AG04449 (cell line): ENCODE measurements at regions not wholly inside any gene's neighbourhood (a gene's known extent, or its start where the extent isn't known, plus 50 kb on each side); places are given as distances from the start of the nearest gene placed in this dataset.

Experiments
- CTCF ChIA-PET: fragments of 350-600 bp; formaldehyde crosslinking; extraction: SDS; loops from one replicate; lab custom pipeline; 2021; ENCODE audit warnings: antibody characterized with exemption; lab: Yijun Ruan, JAX
- POLR2A ChIA-PET: fragments of 400-600, 350-600 bp; formaldehyde crosslinking; extraction: SDS; loops from one replicate; lab custom pipeline; 2020; ENCODE audit warnings: antibody characterized with exemption, inconsistent platforms; lab: Yijun Ruan, JAX
- DNase-seq: peaks from one replicate; pipeline ENCODE4 v3.0.0-alpha.2; 2010; ENCODE audit warnings: low read depth, low spot score
- H3K4me3 ChIP-seq: 2 replicates; pipeline ENCODE4 v1.5.1; 2011; ENCODE audit warnings: low read depth, mild to moderate bottlenecking, control low read depth, low read length
- TF ChIP-seq, protein P1 (sequence below): IDR thresholded peaks from one replicate; pipeline ENCODE4 v1.5.1; 2011; ENCODE audit warnings: mild to moderate bottlenecking, moderate library complexity, low read length, control low read depth, inconsistent platforms; ENCODE audit not compliant: insufficient read depth; ENCODE audit errors: missing control alignments

DNA sequence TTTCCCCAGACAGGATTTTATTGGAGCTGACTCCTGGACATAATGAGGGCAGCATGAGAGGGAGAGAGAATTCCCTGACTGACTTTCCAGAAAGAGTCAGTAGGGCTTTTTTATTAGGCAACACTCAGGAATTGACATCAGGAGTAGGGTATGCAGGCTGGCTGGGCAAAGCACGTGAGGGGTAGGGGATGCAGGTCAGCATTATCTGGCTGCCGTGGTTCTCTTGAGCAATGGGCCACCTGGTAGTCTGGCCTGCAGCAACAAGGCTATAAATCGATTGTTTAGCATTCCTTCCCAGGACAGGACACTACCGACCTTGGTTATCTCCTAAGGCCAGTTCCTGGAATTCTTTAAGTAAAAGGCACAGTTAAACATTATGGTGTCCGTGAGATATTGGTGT lies 160.8 kb upstream of the AGAP1 start:
- ChIA-PET POLR2A (no interaction called here), CTCF (no interaction called here)
- TF ChIP-seq, protein P1, sequence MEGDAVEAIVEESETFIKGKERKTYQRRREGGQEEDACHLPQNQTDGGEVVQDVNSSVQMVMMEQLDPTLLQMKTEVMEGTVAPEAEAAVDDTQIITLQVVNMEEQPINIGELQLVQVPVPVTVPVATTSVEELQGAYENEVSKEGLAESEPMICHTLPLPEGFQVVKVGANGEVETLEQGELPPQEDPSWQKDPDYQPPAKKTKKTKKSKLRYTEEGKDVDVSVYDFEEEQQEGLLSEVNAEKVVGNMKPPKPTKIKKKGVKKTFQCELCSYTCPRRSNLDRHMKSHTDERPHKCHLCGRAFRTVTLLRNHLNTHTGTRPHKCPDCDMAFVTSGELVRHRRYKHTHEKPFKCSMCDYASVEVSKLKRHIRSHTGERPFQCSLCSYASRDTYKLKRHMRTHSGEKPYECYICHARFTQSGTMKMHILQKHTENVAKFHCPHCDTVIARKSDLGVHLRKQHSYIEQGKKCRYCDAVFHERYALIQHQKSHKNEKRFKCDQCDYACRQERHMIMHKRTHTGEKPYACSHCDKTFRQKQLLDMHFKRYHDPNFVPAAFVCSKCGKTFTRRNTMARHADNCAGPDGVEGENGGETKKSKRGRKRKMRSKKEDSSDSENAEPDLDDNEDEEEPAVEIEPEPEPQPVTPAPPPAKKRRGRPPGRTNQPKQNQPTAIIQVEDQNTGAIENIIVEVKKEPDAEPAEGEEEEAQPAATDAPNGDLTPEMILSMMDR: no peak
- no peak overlapping the region for H3K4me3 ChIP-seq
- no peak for DNase-seq

DNA sequence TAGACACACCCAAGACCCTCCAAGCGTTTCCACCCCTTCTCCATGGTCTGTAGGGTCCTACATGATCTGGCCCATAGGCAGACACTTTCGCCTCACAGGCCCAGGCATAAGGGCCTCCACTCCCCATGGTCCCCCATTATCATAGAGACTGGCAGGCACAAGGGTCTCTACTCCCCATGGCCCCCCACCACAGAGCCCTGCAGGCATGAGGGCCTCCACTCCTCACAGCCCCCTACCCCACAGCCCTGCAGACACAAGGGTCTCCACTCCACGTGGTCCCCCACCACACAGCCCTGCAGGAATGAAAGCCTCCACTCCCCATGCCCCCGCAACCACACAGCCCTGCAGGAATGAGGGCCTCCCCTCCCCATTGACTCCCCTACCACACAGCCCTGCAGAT lies 159.7 kb upstream of the AGAP1 start:
- H3K4me3 ChIP-seq: no peak overlapping the region
- ChIA-PET CTCF (no interaction called here), POLR2A (no interaction called here)
- DNase-seq: no peak
- TF ChIP-seq, protein P1: no peak

DNA sequence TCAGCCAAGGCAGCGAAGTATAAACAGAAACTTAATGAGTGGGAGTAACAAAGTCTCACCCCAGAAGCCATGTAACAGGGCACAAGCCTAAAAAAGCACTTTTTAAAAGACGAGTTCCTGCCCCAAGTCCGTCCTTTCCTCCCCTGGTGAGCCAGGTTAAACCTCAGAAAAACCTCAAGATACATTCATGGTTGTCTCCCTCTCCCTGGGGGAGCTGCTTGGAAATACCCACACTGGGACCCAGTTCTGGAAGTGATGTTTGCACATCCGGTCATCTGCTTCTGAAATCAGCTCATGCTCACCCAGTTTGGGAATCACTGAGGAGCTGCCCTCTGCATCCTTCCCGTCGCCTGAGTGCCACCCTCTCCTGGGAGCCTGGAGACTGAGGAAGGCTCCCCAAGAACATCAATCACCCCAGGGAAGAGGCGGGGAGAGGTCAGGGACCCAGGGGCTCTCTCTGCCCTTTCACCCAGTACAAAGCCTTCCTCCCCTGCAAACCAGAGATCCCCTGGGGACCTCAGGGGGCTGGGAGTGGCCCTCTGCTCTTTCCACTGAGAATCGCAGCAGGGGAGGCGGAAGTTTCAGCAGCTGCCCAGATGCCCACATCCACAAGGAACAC lies 150.6 kb upstream of the AGAP1 start:
- no peak for DNase-seq
- TF ChIP-seq, protein P1: no peak
- no peak overlapping the region for H3K4me3 ChIP-seq
- ChIA-PET POLR2A (no interaction called here), CTCF (no interaction called here)

GRCh38 chr2:235343869-235344268 lies 150.0 kb upstream of the AGAP1 start:
- DNase-seq: no peak
- CTCF ChIA-PET: no interaction called here
- POLR2A ChIA-PET: no interaction called here
- H3K4me3 ChIP-seq: no peak overlapping the region
- TF ChIP-seq, protein P1: no peak

DNA sequence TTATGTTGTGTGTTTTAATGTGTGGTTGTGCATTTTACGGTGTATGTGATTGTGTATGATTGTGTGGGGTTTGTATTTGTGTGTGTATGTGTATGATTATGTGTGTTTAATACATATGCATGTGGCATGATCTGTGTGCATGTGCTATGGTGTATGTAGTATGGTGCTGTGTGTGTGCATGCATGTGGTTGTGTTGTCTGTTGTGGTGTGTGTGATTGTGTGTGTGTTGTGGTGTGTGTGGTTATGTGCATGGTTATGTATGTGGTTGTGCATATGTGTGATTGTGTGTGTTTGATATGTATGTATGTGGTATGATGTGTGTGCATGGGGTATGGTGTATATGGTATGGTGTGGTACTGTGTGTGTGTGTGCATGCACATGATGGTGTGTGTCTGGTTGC lies 148.1 kb upstream of the AGAP1 start:
- no peak for DNase-seq
- H3K4me3 ChIP-seq: no peak overlapping the region
- ChIA-PET POLR2A (no interaction called here), CTCF (no interaction called here)
- TF ChIP-seq, protein P1: no peak

DNA sequence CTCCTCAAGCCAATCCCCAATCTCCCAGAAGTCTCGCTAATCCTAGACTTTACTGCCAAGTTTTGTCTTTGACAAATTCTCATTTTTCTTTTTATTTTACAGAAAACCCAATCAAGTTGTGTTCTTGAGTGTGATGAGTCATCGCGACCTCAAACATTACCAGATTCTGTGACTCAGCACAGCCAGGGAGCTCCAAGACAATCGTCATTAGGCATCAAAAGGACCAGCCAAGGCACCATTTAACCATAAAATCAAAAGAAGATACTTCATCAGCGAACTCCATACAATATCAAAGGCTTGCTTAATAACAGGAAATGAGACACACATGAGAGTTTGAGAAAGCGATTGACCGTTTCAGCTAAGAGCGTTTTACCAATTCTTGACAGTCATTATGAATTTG lies 146.2 kb upstream of the AGAP1 start:
- ChIA-PET POLR2A (no interaction called here), CTCF (no interaction called here)
- DNase-seq: peak; percentile 36

More for the DNA sequence above, 146.2 kb upstream of the AGAP1 start:
- H3K4me3 ChIP-seq: no peak overlapping the region
- TF ChIP-seq, protein P1: no peak
